ENCODE measurements at regions not wholly inside any gene's neighbourhood (a gene's known extent, or its start where the extent isn't known, plus 50 kb on each side); places are given as distances from the start of the nearest gene placed in this dataset.

DNA sequence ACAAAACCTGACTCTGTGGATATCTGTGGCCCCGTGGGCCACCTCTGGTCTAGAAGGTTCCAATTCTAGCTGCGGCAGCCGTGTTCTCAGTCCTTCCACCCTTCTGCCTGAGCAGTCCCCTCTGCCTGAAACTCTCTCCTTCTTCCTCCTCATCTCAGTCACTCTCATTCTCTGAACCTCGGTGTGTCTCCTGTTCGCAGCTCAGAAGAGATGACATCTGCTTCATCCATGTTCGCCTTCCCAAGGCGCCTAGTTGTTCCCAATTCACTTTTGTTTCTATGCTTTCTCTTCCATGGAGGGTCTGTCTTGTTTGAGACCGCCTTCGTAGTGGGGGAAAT is 95.5 kb downstream of the CEBPB start:
- no peak for DNase-seq (ENCODE audit: low spot score)

DNA sequence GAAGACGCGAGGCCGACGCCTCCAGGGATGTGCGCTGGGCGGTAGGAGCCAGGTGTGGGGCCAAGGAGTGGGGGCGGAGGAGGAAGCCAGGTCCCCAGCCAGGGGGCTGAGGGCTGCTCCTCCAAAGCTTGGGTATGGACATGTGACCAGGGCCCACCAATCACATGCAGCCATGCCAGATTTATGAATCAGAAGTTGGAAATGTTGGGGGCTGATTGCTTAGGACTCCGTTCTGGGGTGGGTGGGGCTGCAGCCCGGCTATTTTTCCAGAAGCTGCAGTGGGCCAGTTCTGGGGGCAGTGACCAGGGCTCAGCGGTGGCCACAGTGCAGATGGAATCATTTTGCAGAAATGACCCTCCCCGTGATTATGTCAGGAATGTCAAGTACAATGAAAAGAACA is 96.0 kb downstream of the CEBPB start:
- DNase-seq (ENCODE audit: low spot score): peak; percentile 89

DNA sequence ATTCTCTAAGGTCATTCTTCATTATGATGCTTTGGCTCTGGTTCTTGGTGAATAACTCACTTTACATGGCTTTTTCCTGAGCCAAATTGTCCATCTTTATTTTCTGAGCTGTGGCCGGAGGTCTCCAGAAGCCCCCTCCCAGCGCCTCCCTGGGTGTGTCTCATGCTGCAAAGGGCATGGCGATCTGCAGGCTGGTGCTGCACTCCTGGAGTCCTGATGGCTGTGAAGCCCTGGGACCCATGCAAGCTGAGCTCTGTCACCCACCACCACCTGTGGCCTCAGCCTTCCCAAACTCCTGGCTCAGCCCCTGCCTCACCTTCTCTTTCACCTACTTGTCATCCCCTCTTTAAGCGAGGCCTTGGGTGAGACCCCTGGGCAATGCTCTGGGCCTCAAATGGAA is 96.9 kb downstream of the CEBPB start:
- no peak for DNase-seq (ENCODE audit: low spot score)

DNA sequence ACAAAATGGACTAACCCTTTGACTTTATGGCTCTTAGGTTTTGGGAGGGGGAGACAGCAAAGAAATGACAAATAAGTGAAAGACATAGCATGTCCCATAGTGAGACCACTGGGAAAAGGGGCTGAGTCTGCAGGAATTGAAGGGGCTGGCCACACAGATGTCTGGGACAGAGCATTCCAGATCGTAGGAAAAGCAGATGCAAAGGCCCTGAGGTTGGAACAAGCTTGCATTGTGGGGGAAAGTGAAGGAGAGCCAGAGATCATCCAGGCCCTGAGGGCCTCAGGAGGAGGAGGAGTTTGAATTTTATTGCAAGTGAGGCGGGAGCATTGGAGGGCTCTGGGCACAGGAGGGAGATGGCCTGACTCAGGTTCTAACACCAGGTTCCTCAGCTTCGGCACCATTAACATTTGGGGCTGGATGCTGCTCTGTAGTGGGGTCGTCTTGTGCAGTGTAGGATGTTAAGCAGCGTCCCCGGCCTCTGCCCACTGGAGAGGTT is 97.5 kb downstream of the CEBPB start:
- DNase-seq (ENCODE audit: low spot score): no peak

DNA sequence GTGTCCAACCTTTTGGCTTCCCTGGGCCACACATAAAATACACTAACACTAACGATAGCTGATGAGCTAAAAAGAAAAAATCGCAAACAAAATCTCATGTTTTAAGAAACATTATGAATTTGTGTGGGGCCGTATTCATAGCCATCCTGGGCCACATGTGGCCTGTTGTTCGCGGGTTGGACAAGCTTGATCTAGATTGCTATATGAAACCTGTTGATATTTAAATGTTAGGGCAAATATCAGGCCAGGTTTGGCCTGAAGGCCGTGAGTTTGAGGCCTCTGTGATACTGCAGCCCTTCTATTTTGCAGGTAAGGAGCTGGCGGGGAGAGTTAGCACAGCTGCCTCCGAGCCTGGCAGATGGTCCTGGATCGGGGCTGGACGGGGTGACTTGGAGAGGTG is 99.0 kb downstream of the CEBPB start:
- no peak for DNase-seq (ENCODE audit: low spot score)

DNA sequence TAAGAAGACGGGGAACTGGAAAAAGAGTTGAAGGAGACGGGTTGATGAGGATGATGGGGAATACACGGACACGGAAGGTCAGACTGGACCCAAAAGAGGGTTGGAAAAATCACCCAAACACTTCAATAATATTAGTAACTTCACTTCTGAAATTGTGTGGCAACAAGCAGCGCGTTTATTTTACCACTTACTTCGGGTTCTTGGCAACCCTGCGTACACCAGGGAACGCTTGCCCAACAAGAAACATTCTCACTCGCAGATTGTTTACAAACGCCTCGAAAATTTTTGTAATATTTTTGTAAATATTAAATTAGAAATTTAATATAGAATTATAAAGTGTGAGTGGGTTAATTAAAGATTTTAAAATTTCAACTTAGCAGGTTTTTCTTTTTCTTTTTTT is 99.5 kb downstream of the CEBPB start:
- no peak for DNase-seq (ENCODE audit: low spot score)

DNA sequence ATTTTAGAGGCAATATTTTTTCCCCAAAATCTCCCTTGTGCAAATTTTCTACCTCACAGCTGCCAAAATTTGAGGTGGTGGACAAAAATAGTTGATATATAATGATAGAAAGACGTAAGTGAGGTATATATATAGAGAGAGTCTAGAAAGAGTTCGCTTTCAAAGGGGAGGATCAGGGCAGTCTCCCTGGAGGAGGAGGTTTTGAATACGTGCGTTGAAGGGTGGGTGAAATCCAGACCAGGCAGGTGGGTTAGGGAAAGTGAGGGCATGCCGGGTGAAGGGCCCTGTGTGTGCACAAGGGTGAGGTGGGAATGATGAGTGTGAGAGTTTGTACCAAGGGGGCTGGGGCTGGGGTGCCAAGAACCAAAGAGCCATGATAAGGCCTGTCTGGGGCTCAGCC is 100.2 kb downstream of the CEBPB start:
- no peak for DNase-seq (ENCODE audit: low spot score)

DNA sequence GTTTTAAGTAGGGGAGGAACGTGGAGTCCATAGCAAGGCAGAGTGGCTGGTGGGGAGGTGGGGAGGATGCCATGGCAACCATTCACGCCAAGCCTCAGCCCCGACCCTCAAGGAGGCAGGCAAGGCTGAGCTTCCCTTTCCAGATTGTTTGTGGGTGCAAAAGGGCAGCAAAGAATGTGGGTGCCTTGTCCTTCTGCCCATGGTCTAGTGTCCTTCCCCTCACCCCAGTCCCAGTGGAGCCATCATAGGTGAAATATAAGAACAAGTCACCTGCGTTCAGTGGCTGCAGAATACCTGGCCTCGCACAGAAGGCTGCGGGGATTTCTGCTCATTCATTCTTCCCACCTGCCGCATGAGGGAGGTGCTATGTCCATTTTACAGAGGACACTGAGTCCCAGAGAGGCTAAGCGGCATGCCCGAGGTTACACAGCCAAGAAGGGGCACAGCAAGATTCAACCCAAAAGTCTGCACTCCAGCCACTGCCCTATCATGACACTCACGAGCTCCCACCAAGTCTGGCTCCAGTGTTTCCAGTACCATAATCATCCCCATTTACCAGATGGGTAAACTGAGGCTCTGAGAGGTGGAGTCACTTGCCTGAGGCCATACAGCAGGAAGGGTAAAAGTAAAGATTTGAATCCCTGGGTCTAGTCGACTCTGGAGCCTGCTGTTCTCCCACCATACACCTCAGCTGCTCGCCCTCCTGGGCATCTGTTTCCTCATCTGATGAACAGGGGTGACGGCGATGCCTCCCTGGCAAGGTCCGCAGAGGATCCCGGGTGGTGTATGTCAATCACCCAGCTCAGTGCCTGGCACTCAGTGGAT is 100.8 kb downstream of the CEBPB start:
- no peak for DNase-seq (ENCODE audit: low spot score)

GRCh38 chr20:50292079-50292590 is 101.5 kb downstream of the CEBPB start:
- no peak for DNase-seq (ENCODE audit: low spot score)

DNA sequence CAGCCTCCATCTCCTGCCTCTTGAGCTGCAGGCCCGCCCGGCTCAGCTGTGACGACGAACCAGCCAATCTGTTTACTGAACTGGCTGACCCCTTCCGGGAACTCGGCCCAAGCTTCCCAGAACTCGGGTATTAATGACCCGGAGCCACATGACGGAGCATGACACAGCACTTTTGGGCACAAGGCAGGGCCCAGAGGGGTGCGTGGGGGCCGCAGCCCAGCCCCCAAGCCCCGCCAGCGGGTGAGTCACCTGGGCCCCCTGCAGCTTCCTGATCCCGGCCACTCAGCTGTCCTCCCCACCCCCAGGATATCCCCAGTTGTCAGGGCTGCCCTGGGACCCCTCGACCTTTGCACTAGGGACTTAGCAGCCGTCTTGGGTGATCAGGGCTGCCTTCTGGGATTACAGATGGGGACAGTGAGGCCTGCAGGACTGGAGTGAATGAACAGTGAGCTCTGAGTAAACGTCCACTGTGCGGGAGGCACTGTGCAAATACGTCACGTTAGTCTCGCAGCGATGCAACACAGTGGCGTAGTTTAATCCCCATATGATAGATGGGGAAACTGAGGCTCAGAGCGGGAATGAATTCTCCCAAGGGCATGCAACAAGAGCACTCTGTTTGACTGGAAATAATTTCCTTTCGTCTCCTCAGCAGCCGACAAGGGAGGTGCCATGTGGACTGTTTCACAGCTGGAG is 102.1 kb downstream of the CEBPB start:
- no peak for DNase-seq (ENCODE audit: low spot score)

DNA sequence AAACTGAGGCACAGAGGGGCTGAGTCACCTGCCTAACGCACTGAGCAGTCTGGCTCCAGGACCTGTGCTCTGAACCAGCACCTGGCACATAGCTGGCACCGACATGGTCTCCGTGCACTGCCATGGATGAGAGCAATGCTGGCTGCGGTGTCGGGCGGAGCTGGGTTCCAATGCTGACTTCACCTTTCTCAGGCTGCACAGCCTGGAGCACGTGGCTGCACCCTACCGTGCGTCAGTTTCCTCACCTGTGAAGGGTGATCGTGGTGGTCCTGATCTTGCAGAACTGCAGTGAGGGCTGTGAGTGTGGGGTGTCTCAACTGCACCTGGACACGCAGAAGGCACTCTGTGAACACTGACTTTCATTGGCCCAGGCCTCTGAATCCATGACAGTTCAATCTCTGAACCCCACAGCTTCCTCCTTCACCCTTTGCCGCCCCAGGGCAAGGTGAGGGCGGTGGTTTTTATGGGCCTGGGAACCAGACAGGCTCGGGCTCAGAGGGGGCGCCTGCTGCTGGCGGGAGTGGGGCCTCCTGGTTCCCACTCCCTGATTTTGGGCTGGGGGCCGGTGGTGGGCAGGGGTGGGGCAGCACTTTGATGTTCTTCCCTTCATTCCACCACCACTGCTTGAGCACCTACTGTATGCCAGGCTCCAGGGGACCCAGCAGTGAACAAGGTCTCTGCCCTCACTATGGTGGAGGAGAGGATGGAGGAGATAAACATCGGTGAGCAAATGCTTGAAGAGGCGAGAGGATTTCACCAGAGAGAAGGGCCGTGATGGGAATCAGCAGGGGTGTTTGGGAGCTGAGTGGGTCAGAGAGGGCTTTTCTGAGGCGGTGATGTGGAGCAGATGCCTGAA is 102.9 kb downstream of the CEBPB start:
- DNase-seq (ENCODE audit: low spot score): no peak

DNA sequence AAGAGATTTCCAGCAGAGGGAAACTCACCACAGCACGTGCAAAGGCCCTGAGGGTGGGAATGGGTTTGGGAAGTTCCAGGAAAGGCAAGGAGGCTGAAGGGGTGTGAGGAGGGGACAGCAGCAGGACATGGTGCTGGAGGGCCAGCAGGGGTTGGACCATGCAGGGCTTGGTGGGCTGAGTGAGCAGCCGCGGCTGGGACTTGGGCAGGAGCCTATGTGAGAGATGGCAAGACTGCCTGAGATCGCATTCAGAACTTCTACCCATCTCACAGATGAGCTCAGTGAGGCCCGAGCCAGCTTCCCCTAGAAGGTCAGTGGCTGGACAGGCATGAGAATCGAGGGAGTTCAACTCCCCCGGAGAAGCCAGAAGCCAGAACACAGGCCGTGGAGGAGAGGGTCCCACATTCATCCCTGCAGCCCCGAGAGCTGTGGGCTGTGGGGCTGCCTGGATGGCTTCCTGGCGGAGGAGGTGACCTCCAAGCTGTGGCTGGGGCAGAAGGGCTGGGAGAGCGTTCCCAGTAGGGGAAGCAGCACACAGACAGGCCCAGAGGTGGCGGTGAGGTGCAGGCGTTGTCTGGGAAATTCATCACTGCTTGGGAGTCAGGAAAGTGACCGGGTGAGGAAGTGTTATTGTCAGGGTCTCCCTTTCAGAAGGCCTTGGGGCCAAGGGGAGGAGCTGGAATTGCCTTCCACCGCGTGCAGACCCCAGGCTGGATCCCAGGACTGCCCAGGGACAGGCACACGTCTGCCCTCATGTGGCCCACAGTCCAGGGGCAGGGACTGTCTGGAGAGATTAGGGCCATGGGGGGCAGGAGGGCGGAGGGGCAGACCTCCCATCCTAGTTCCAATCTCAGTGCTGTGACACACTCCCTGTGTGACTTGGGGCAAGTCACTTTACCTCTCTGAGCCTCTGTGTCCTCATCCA is 103.8 kb downstream of the CEBPB start:
- no peak for DNase-seq (ENCODE audit: low spot score)

GRCh38 chr20:50295345-50295744 is 104.7 kb downstream of the CEBPB start:
- no peak for DNase-seq (ENCODE audit: low spot score)

- no peak for DNase-seq (ENCODE audit: low spot score)
These were observed 105.3 kb downstream of the CEBPB start for GRCh38 chr20:50295762-50296449.

DNA sequence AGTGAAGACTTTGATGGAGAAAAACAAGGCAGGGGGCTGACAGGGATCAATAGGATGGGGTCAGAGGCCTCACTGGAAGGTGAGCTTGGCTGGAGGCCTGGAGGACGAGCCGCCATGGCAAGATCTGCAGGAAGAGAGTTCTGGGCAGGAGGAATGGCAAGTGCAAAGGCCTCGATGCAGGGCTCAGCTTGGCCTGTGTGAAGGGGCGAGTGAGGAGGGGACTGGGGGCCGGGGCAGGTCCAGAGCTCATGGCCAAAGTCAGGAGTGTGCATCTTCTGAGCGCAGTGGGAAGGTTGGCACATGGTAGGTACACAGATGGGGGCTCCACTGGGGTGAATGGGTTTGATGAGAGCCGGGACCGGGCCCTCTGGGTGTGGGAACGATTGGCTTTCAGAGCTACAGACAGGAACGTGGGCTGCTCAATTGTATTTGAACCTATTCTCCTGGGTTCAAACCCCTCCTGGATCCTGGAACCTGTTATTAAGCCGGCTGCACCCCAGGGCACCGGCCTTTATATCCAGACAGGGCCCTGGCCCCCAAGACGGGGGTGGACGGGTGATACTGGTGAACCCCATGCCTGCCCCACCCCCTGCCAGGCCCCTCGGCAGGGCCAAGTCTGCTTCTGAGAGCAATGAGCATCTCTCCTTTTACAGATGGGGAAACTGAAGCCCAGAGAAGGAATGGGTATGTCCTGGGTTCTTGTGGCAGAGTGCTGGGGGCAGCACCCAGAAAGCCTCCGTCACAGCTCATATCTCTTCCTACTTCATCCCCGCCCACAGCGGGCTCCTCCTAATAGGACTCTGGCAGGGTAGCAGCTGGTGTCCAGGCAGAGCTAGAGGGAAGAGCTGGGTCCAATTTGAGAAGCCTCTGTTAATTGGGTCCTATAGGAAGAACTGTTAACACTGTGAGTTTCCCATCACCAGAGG is 106.1 kb downstream of the CEBPB start:
- DNase-seq (ENCODE audit: low spot score): no peak

- DNase-seq (ENCODE audit: low spot score): no peak
These were observed 107.1 kb downstream of the CEBPB start for GRCh38 chr20:50297498-50298376.

- DNase-seq (ENCODE audit: low spot score): no peak
These were observed 108.1 kb downstream of the CEBPB start for GRCh38 chr20:50298554-50299324.

DNA sequence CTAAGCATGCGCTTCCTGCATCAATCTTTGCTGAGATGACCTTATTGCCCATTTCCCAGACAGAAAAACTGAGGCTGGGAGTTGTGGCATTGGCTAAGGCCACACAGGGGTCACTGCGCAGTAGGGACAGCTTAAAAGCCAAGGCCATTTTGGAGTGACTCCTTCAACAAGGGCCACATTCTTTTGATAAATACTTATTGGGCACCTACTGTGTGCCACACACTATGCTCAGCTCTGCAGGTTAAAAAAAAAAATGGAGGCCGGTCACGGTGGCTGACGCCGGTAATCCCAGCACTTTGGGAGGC is 108.6 kb downstream of the CEBPB start:
- DNase-seq (ENCODE audit: low spot score): no peak

Data from germinal center (tissue), 1 donor.